OCI-LY1 (cell line): ENCODE measurements at regions not wholly inside any gene's neighbourhood (a gene's known extent, or its start where the extent isn't known, plus 50 kb on each side); places are given as distances from the start of the nearest gene placed in this dataset.

Experiments
- H2AFZ ChIP-seq: fragments of 200-600 bp; sonication (generic), shearing (Covaris generic); 2 replicates; pipeline ENCODE4 v1.6.0; 2014; ENCODE audit warnings: antibody characterized with exemption, mild to moderate bottlenecking, low read length
- H3F3A ChIP-seq: fragments of 200-600 bp; sonication (generic), shearing (Covaris generic); 2 replicates; pipeline ENCODE4 v1.6.0; 2014; ENCODE audit warnings: mild to moderate bottlenecking, antibody characterized with exemption, low read length, moderate library complexity; ENCODE audit not compliant: insufficient read depth
- H3K27ac ChIP-seq: fragments of 200-600 bp; sonication (generic); 2 replicates; pipeline ENCODE4 v1.5.1; 2014; ENCODE audit warnings: low read length, mixed run types, mild to moderate bottlenecking, low read depth; ENCODE audit not compliant: poor library complexity, severe bottlenecking
- H3K27me3 ChIP-seq: fragments of 200-600 bp; sonication (generic); 2 replicates; pipeline ENCODE4 v1.6.0; 2014; ENCODE audit warnings: antibody characterized with exemption, mild to moderate bottlenecking, low read length, moderate library complexity; ENCODE audit not compliant: insufficient read depth
- H3K36me3 ChIP-seq: fragments of 200-600 bp; sonication (generic); 2 replicates; pipeline ENCODE4 v1.6.1; 2014; ENCODE audit warnings: mild to moderate bottlenecking, antibody characterized with exemption, low read length, moderate library complexity, mixed read lengths; ENCODE audit not compliant: insufficient read depth
- H3K4me1 ChIP-seq: fragments of 200-600 bp; sonication (generic); 2 replicates; pipeline ENCODE4 v1.5.1; 2014; ENCODE audit warnings: mild to moderate bottlenecking, low read length, moderate library complexity; ENCODE audit not compliant: insufficient read depth, severe bottlenecking
- H3K4me2 ChIP-seq: fragments of 200-600 bp; sonication (generic), shearing (Covaris generic); 2 replicates; pipeline ENCODE4 v1.6.1; 2014; ENCODE audit warnings: low read length
- H3K4me3 ChIP-seq: fragments of 200-600 bp; sonication (generic); 2 replicates; pipeline ENCODE4 v1.5.1; 2014; ENCODE audit warnings: low read length, low read depth, mild to moderate bottlenecking, mixed read lengths; ENCODE audit not compliant: poor library complexity, severe bottlenecking
- H3K79me2 ChIP-seq: fragments of 200-600 bp; shearing (Covaris generic); 2 replicates; pipeline ENCODE4 v1.6.1; 2016; ENCODE audit warnings: mixed run types, low read length, mixed read lengths; ENCODE audit not compliant: insufficient read depth
- H3K9ac ChIP-seq: fragments of 200-600 bp; sonication (generic), shearing (Covaris generic); 2 replicates; pipeline ENCODE4 v1.6.1; 2014; ENCODE audit warnings: mild to moderate bottlenecking, low read length, mixed read lengths
- H3K9me2 ChIP-seq: fragments of 200-600 bp; sonication (generic), shearing (Covaris generic); 2 replicates; pipeline ENCODE4 v1.6.1; 2014; ENCODE audit warnings: low read depth, mild to moderate bottlenecking, low read length, mixed read lengths
- H3K9me3 ChIP-seq: fragments of 200-600 bp; shearing (Covaris generic); 2 replicates; pipeline ENCODE4 v1.6.1; 2014; ENCODE audit warnings: low read length, mixed read lengths
- H4K20me1 ChIP-seq: fragments of 200-600 bp; sonication (generic), shearing (Covaris generic); 2 replicates; pipeline ENCODE4 v1.6.0; 2016; ENCODE audit warnings: mild to moderate bottlenecking, low read length; ENCODE audit not compliant: insufficient read depth
- EZH2 ChIP-seq: fragments of 200-600 bp; sonication (generic), shearing (Covaris generic); IDR thresholded peaks from 2 replicates; pipeline ENCODE4 v1.8.0; 2017; ENCODE audit warnings: borderline replicate concordance, mixed run types, mild to moderate bottlenecking, antibody characterized with exemption, low read length, moderate library complexity, mixed read lengths
- TF ChIP-seq, protein P1 (sequence below): fragments of 200-600 bp; sonication (generic), shearing (Covaris generic); IDR thresholded peaks from 2 replicates; pipeline ENCODE4 v1.5.1; 2017; ENCODE audit warnings: mild to moderate bottlenecking, antibody characterized with exemption, low read length, moderate library complexity, mixed read lengths

- Histone ChIP-seq H3K9me3 (no peaks in the 10 kb centered on the region), H3K9ac (no peak overlapping the region), H2AFZ (no peak overlapping the region), H3F3A (no peaks in the 10 kb centered on the region), H3K4me1 (no peaks in the 10 kb centered on the region), H3K36me3 (no peaks in the 10 kb centered on the region), H4K20me1 (no peaks in the 10 kb centered on the region), H3K4me3 (no peak overlapping the region), H3K9me2 (no peaks in the 10 kb centered on the region), H3K4me2 (no peak overlapping the region), H3K27ac (no peak overlapping the region), H3K27me3 (peaks cover 8% of the 10 kb centered on the region; the same call in 1 of the 2 replicates), H3K79me2 (no peaks in the 10 kb centered on the region)
- TF ChIP-seq, protein P1, sequence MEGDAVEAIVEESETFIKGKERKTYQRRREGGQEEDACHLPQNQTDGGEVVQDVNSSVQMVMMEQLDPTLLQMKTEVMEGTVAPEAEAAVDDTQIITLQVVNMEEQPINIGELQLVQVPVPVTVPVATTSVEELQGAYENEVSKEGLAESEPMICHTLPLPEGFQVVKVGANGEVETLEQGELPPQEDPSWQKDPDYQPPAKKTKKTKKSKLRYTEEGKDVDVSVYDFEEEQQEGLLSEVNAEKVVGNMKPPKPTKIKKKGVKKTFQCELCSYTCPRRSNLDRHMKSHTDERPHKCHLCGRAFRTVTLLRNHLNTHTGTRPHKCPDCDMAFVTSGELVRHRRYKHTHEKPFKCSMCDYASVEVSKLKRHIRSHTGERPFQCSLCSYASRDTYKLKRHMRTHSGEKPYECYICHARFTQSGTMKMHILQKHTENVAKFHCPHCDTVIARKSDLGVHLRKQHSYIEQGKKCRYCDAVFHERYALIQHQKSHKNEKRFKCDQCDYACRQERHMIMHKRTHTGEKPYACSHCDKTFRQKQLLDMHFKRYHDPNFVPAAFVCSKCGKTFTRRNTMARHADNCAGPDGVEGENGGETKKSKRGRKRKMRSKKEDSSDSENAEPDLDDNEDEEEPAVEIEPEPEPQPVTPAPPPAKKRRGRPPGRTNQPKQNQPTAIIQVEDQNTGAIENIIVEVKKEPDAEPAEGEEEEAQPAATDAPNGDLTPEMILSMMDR, result no peak
- TF ChIP-seq EZH2, result no peak
These were observed 98.8 kb upstream of the NXT1 start for GRCh38 chr20:23251779-23252178.

DNA sequence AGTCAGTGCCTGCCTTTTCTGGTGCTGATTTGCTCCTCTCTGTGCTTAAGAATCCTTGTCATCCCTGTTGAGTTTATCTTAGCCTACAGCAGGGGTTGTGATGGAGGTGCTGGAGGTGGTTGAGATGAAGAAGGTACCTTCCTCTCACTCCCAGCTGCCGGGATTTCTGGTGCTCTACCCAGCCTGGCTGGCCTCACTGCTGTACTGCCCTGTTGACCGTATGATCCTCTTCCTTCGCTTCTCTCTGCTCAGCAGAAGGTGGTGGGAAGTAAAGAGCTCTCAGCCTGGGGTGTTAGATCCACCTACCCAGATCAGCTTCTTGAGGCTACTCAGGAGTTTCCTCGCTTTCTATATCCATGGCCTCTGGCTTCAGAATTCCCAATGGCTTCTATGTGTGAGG, 101.0 kb upstream of the NXT1 start:
- H3F3A ChIP-seq, result no peaks in the 10 kb centered on the region
- no peaks in the 10 kb centered on the region for H3K36me3 ChIP-seq
- H3K9me2 ChIP-seq, result no peaks in the 10 kb centered on the region
- no peaks in the 10 kb centered on the region for H4K20me1 ChIP-seq
- H3K4me2 ChIP-seq, result no peak overlapping the region
- no peaks in the 10 kb centered on the region for H3K79me2 ChIP-seq
- H3K9ac ChIP-seq, result no peak overlapping the region
- no peak overlapping the region for H2AFZ ChIP-seq
- no peak overlapping the region for H3K27ac ChIP-seq
- TF ChIP-seq EZH2, result no peak
- TF ChIP-seq, protein P1, result no peak
- H3K27me3 ChIP-seq, result peaks cover 8% of the 10 kb centered on the region; the same call in 1 of the 2 replicates
- no peaks in the 10 kb centered on the region for H3K9me3 ChIP-seq
- no peak overlapping the region for H3K4me3 ChIP-seq
- no peaks in the 10 kb centered on the region for H3K4me1 ChIP-seq

DNA sequence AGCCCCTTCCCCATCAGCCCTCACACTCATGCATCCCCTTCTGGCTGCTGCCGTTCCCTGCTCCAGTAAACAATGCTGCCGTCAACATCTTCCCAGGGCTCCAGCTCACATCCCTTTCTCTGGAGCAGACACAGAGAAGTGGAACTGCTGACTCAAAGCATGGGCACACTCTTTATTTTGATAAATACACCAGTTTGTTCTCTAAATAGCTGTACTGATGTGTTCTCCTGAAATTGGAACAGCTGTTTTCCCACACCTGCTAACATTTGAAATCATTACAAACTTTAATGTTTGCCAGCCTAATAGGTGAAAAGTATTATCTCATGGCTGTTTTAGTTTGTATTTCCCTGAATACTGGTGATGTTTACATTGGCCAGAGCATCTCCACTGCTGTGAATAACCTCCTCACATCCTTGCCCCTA, 102.1 kb upstream of the NXT1 start:
- H4K20me1 ChIP-seq, result no peaks in the 10 kb centered on the region
- H3K9ac ChIP-seq, result no peak overlapping the region
- no peaks in the 10 kb centered on the region for H3K36me3 ChIP-seq
- H3K4me2 ChIP-seq, result no peak overlapping the region
- H3K9me3 ChIP-seq, result no peaks in the 10 kb centered on the region
- H3F3A ChIP-seq, result no peaks in the 10 kb centered on the region
- no peaks in the 10 kb centered on the region for H3K4me1 ChIP-seq
- peaks cover 8% of the 10 kb centered on the region; the same call in 1 of the 2 replicates for H3K27me3 ChIP-seq
- H3K27ac ChIP-seq, result no peak overlapping the region
- H3K9me2 ChIP-seq, result no peaks in the 10 kb centered on the region
- H3K79me2 ChIP-seq, result no peaks in the 10 kb centered on the region
- no peak overlapping the region for H2AFZ ChIP-seq
- H3K4me3 ChIP-seq, result no peak overlapping the region
- no peak for TF ChIP-seq EZH2
- TF ChIP-seq, protein P1, result no peak
